GM12891 (cell line): ENCODE measurements at regions not wholly inside any gene's neighbourhood (a gene's known extent, or its start where the extent isn't known, plus 50 kb on each side); places are given as distances from the start of the nearest gene placed in this dataset.
A peak's percentile ranks its signal among the peaks of the same experiment; 100 is the strongest.

ENCODE experiments used
- DNase-seq: peaks from one replicate; pipeline ENCODE4 v3.0.0; 2011; ENCODE audit warnings: low spot score; ENCODE audit not compliant: insufficient read length
- FAIRE-seq: peaks from 2 replicates; lab custom pipeline; 2011; peaks lifted over from hg19 to GRCh38; lab: Jason Lieb, UNC
- PAX5 ChIP-seq: IDR thresholded peaks from 2 replicates; pipeline ENCODE4 v1.6.1; 2011; ENCODE audit warnings: low read length, moderate library complexity, mild to moderate bottlenecking; ENCODE audit not compliant: insufficient read depth, severe bottlenecking
- POLR2A ChIP-seq: IDR thresholded peaks from 2 replicates; pipeline ENCODE4 v1.6.1; 2011; ENCODE audit warnings: low read depth, low read length, control low read depth
- POLR2AphosphoS5 ChIP-seq: IDR thresholded peaks from 2 replicates; pipeline ENCODE4 v1.6.1; 2011; ENCODE audit warnings: low read depth, low read length, control low read depth
- POU2F2 ChIP-seq: IDR thresholded peaks from 2 replicates; pipeline ENCODE4 v1.6.1; 2011; ENCODE audit warnings: low read depth, mild to moderate bottlenecking, control low read depth, low read length, moderate library complexity
- SPI1 ChIP-seq: IDR thresholded peaks from 2 replicates; pipeline ENCODE4 v1.6.1; 2011; ENCODE audit warnings: low read depth, low read length, control low read depth
- TAF1 ChIP-seq: IDR thresholded peaks from 2 replicates; pipeline ENCODE4 v1.6.1; 2011; ENCODE audit warnings: low read depth, low read length, control low read depth

DNA sequence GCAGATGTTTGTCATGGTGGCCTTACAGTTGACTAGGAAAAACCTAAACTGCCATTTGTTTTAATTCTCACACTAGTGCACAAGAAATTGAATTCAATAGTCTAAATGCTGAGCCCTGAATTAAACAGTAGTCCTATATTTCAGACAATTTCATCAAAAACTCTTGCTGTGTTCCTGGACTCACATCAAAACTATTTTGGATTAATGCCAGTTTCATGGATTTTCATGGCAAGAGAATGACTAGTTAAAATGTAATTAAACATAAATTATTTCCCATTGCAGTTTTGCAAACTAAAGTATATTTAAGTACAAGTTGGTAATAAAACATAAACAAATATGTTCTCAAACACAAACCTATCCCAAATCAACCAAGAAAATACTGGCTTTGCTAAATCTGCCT lies 468.0 kb upstream of the PRICKLE1 start:
- TF ChIP-seq PAX5 (no peak), SPI1 (no peak), POU2F2 (no peak), POLR2A (no peak), TAF1 (no peak), POLR2AphosphoS5 (no peak)
- DNase-seq: no peak
- FAIRE-seq: no peak

DNA sequence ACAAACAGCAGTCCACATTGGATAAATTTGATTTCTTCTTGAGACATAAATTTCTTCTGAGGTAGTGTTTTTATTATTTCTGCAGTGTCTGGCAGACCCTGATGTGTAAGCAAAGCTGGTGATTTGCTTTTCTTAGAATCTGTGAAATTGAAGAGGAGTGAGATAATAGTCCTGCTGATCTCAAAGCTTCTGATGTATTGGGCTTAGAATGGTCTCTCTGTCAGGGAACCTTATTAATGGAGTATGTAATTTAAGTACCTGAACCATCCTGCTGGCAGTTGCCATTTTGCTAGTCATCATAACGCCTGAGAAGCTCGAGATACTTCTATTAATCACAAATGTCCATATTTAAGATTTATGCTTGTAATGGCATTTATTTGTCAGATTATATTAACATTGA lies 464.5 kb upstream of the PRICKLE1 start:
- FAIRE-seq: no peak
- TF ChIP-seq TAF1: no peak
- no peak for TF ChIP-seq SPI1
- TF ChIP-seq POU2F2: no peak
- TF ChIP-seq PAX5: no peak
- TF ChIP-seq POLR2A: no peak
- TF ChIP-seq POLR2AphosphoS5: no peak
- no peak for DNase-seq

DNA sequence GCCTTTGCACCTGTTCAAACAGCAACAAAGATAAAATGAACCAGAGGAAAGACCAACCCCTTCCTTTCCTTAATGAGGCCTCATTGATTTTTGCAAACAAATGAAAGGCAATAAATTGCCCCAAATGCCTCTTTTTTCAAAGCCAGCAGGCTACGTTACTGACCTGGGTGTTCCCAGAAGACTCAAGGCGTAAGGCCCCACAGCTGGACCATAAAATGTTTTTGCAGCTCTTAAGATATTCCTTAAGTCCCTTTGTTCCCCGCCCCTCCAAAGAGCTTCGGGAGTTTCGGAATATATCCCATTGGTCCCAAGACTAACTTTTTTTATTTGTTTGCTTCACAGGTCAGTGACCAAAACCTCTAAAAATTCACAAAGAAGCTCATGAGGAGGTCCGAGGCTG lies 462.9 kb upstream of the PRICKLE1 start:
- FAIRE-seq: no peak
- no peak for DNase-seq
- TF ChIP-seq TAF1: no peak
- TF ChIP-seq PAX5: no peak
- TF ChIP-seq POLR2A: no peak
- no peak for TF ChIP-seq SPI1
- no peak for TF ChIP-seq POLR2AphosphoS5
- no peak for TF ChIP-seq POU2F2

DNA sequence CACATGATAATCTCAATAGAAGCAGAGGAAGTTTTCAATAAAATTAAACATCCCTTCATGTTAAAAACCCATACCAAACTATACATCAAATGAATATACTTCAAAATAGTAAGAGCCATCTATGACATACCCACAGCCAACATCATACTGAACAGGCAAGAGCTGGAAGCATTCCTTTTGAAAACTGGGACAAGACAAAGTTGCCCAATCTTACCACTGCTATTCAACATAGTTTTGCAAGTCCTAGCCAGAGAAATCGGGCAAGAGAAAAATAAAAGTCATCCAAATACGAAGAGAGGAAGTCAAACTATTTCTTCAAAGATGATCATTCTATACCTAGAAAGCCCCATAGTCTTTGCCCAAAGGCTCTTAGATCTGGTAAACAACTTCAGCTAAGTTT lies 454.7 kb upstream of the PRICKLE1 start:
- TF ChIP-seq POU2F2 (no peak), SPI1 (no peak), POLR2A (no peak), TAF1 (no peak), PAX5 (no peak), POLR2AphosphoS5 (no peak)
- no peak for FAIRE-seq
- DNase-seq: no peak

DNA sequence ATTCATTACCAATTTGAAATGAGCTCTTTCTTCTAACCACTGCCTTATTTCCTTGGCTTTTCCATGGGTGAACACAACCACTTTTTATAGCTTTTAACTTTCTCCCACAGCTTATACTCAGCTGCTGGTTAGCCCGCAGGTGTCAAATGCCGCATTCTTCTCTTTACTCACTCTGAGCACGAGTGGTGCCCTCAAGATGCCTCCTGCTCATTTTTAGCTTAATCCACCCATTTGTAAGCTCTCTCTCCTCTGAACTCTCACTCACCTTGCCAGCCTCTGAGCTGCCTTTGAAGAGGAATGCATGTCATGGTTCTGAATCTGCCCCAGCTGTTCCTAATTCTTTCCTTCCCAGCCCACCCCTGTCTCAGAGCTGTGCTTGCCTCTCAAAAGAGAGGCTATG lies 449.4 kb upstream of the PRICKLE1 start:
- no peak for FAIRE-seq
- DNase-seq: no peak
- TF ChIP-seq TAF1 (no peak), POU2F2 (no peak), POLR2A (no peak), POLR2AphosphoS5 (no peak)

- DNase-seq (no peak), FAIRE-seq (no peak)
- TF ChIP-seq PAX5 (no peak), SPI1 (no peak), POU2F2 (no peak), TAF1 (no peak), POLR2A (no peak)
Measured at GRCh38 chr12:43029971-43030370, 440.4 kb upstream of the PRICKLE1 start.

DNA sequence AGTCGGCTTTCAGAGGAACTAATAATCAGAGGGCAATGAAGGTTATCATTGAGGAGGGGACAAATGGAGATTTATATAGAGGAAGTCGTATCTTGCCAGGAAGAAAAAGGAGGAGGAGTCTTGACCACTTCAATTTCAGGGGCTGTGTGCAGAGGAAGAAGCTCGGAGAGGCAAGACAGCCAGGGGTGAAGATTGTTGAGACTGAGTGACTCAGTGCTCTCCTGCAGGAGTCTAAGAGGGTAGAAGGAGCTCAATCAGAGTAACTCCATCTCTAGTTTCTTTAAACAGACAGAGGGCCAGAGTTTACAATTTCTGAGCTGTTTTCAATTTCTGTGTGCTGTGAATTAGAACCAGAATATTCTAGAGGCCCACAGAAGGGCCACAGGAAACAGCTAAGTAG lies 439.3 kb upstream of the PRICKLE1 start:
- FAIRE-seq (no peak), DNase-seq (no peak)
- no peak for TF ChIP-seq TAF1
- TF ChIP-seq PAX5: no peak
- TF ChIP-seq SPI1: no peak
- TF ChIP-seq POU2F2: no peak
- no peak for TF ChIP-seq POLR2A
- no peak for TF ChIP-seq POLR2AphosphoS5

GRCh38 chr12:43022838-43023237 lies 433.3 kb upstream of the PRICKLE1 start:
- TF ChIP-seq POLR2AphosphoS5: no peak
- TF ChIP-seq TAF1: no peak
- no peak for TF ChIP-seq POU2F2
- TF ChIP-seq POLR2A: no peak
- no peak for TF ChIP-seq PAX5
- FAIRE-seq (no peak), DNase-seq (no peak)

GRCh38 chr12:43015090-43015737 lies 425.7 kb upstream of the PRICKLE1 start:
- FAIRE-seq (no peak), DNase-seq (no peak)
- no peak for TF ChIP-seq POLR2A
- no peak for TF ChIP-seq SPI1
- TF ChIP-seq PAX5: no peak
- no peak for TF ChIP-seq POU2F2
- TF ChIP-seq TAF1: no peak
- no peak for TF ChIP-seq POLR2AphosphoS5

GRCh38 chr12:43011383-43011926 lies 421.9 kb upstream of the PRICKLE1 start:
- FAIRE-seq: no peak
- no peak for DNase-seq
- TF ChIP-seq PAX5 (no peak), POU2F2 (no peak), TAF1 (no peak), POLR2A (no peak), SPI1 (peak; percentile 56), POLR2AphosphoS5 (no peak)
